IMR-90 (cell line): ENCODE measurements at regions not wholly inside any gene's neighbourhood (a gene's known extent, or its start where the extent isn't known, plus 50 kb on each side); places are given as distances from the start of the nearest gene placed in this dataset.

Source experiments
- ATAC-seq: fragments of 200-7000 bp; cut with Tn5 transposase; 2 replicates; pipeline ENCODE4 v1.9.1; 2020; ENCODE audit warnings: low read depth, mild to moderate bottlenecking, moderate library complexity
- BruUV-seq: library from RNA; stranded (reverse); fragments of 400-500 nt; replicated peaks from 2 replicates; lab custom pipeline; 2021; lab: Mats Ljungman, UMichigan
- CTCF ChIA-PET: fragments of 300-600 bp; formaldehyde crosslinking; extraction: SDS; loops from one replicate; lab custom pipeline; 2021; ENCODE audit warnings: antibody characterized with exemption; lab: Yijun Ruan, JAX
- POLR2A ChIA-PET: fragments of 300-600 bp; sonication (Branson Sonifier 250); formaldehyde crosslinking; loops from one replicate; lab custom pipeline; 2022; ENCODE audit warnings: antibody characterized with exemption; ENCODE audit not compliant: unreplicated experiment; lab: Charles Lee
- DNase-seq: peaks from one replicate; pipeline ENCODE4 v3.0.0; 2013
- H2AFZ ChIP-seq: replicated peaks from 2 replicates; pipeline ENCODE3; 2013; ENCODE audit warnings: low read length, mild to moderate bottlenecking; ENCODE audit not compliant: poor library complexity
- H2AK5ac ChIP-seq: 2 replicates; pipeline ENCODE4 v1.6.1; 2013; ENCODE audit warnings: low read depth, low read length, inconsistent platforms
- H2AK9ac ChIP-seq: replicated peaks from 2 replicates; pipeline ENCODE3; 2013; ENCODE audit warnings: mild to moderate bottlenecking, low read depth, low read length, moderate library complexity; ENCODE audit not compliant: poor library complexity
- H2BK120ac ChIP-seq: 2 replicates; pipeline ENCODE4 v1.6.1; 2013; ENCODE audit warnings: low read depth, low read length, inconsistent platforms
- H2BK15ac ChIP-seq: 3 replicates; pipeline ENCODE4 v1.6.1; 2013; ENCODE audit warnings: low read depth, low read length, inconsistent platforms
- H2BK20ac ChIP-seq: 2 replicates; pipeline ENCODE4 v1.6.1; 2013; ENCODE audit warnings: low read depth, mild to moderate bottlenecking, inconsistent platforms, low read length, moderate library complexity
- H2BK5ac ChIP-seq: 2 replicates; pipeline ENCODE4 v1.6.1; 2013; ENCODE audit warnings: mild to moderate bottlenecking, low read depth, low read length, inconsistent platforms; ENCODE audit not compliant: poor library complexity, severe bottlenecking
- H3K14ac ChIP-seq: replicated peaks from 2 replicates; pipeline ENCODE4 v1.6.1; 2013; ENCODE audit warnings: low read depth, low read length, inconsistent platforms
- H3K18ac ChIP-seq: 2 replicates; pipeline ENCODE4 v1.6.1; 2013; ENCODE audit warnings: low read depth, low read length, control low read depth
- H3K23ac ChIP-seq: 2 replicates; pipeline ENCODE4 v1.6.1; 2013; ENCODE audit warnings: low read depth, low read length, inconsistent platforms
- H3K27ac ChIP-seq: 2 replicates; pipeline ENCODE4 v1.5.1; 2013; ENCODE audit warnings: mild to moderate bottlenecking, control low read depth, low read length; ENCODE audit not compliant: insufficient read depth
- H3K27me3 ChIP-seq: 2 replicates; pipeline ENCODE4 v1.6.1; 2013; ENCODE audit warnings: low read length; ENCODE audit not compliant: control insufficient read depth, insufficient read depth
- H3K36me3 ChIP-seq: 2 replicates; pipeline ENCODE4 v1.6.1; 2013; ENCODE audit warnings: low read length, mixed read lengths; ENCODE audit not compliant: control insufficient read depth, insufficient read depth
- H3K4ac ChIP-seq: 2 replicates; pipeline ENCODE4 v1.6.1; 2013; ENCODE audit warnings: low read depth, low read length, inconsistent platforms
- H3K4me1 ChIP-seq: 2 replicates; pipeline ENCODE4 v1.6.1; 2013; ENCODE audit warnings: low read length, mixed read lengths; ENCODE audit not compliant: control insufficient read depth, insufficient read depth
- H3K4me2 ChIP-seq: 2 replicates; pipeline ENCODE4 v1.6.1; 2013; ENCODE audit warnings: low read depth, mild to moderate bottlenecking, control low read depth, low read length, moderate library complexity
- H3K4me3 ChIP-seq: 2 replicates; pipeline ENCODE4 v1.5.1; 2013; ENCODE audit warnings: low read depth, mild to moderate bottlenecking, control low read depth, low read length, moderate library complexity; ENCODE audit not compliant: insufficient read depth
- H3K56ac ChIP-seq: 2 replicates; pipeline ENCODE4 v1.6.1; 2013; ENCODE audit warnings: low read length, inconsistent platforms; ENCODE audit not compliant: insufficient read depth; ENCODE audit errors: extremely low read depth
- H3K79me1 ChIP-seq, 2 experiments: 2 replicates each; pipeline ENCODE4 v1.6.1; 2013; ENCODE audit warnings: low read length in 2 of 2, inconsistent platforms in 1 of 2, low read depth in 1 of 2
- H3K9ac ChIP-seq: 2 replicates; pipeline ENCODE4 v1.6.1; 2013; ENCODE audit warnings: low read depth, low read length, control low read depth
- H3K9me1 ChIP-seq: 2 replicates; pipeline ENCODE4 v1.6.1; 2013; ENCODE audit warnings: low read length, inconsistent platforms; ENCODE audit not compliant: insufficient read depth
- H3K9me3 ChIP-seq: 2 replicates; pipeline ENCODE4 v1.6.1; 2013; ENCODE audit warnings: low read length; ENCODE audit not compliant: control insufficient read depth, insufficient read depth
- H4K20me1 ChIP-seq: 2 replicates; pipeline ENCODE4 v1.6.1; 2013; ENCODE audit warnings: low read length, inconsistent platforms; ENCODE audit not compliant: insufficient read depth
- H4K5ac ChIP-seq: 2 replicates; pipeline ENCODE4 v1.6.1; 2013; ENCODE audit warnings: mild to moderate bottlenecking, low read depth, low read length, control low read depth
- H4K8ac ChIP-seq, 2 experiments: 2 replicates each; pipeline ENCODE4 v1.6.1; 2013; ENCODE audit warnings: low read depth in 2 of 2, low read length in 2 of 2, control low read depth in 1 of 2, inconsistent platforms in 1 of 2
- H4K91ac ChIP-seq: 2 replicates; pipeline ENCODE4 v1.6.1; 2013; ENCODE audit warnings: low read depth, low read length, inconsistent platforms; ENCODE audit not compliant: insufficient read depth
- USF2 ChIP-seq: fragments of 150-350 bp; IDR thresholded peaks from 2 replicates; pipeline ENCODE4 v1.6.1; 2017; ENCODE audit warnings: mild to moderate bottlenecking, antibody characterized with exemption, low read length, low read depth
- WGBS, 2 experiments: methylation state at CpG; one replicate each; pipeline versions ENCODE4 v1.1.5 to v1.1.7; 2013; ENCODE audit warnings: missing lambda C conversion rate in 2 of 2; ENCODE audit not compliant: insufficient read length in 1 of 2; ENCODE audit errors: extremely low coverage in 2 of 2; 5-methylcytosine and 5-hydroxymethylcytosine counted together
- dilution Hi-C: fragments of 300-500 bp; cut with HindIII; formaldehyde crosslinking; loops from one replicate; pipeline ENCODE4 v1.14.3; 2018; ENCODE audit warnings: low sequenced_read_pairs; ENCODE audit not compliant: unreplicated experiment
- in situ Hi-C: fragments of 300-500 bp; cut with MboI; formaldehyde crosslinking; loops from 3 replicates; pipeline ENCODE4 v1.14.3; 2019; ENCODE audit warnings: low sequenced_read_pairs, inconsistent platforms, mixed read lengths
- intact Hi-C: fragments of 100-400 bp; cut with micrococcal nuclease; formaldehyde crosslinking; loops from 2 replicates; pipeline ENCODE4 v1.10.0; 2022

- intact Hi-C loops: no loop called here
- no peak overlapping the region for H2AK5ac ChIP-seq
These were observed 176.7 kb upstream of the ZNF32 start for GRCh38 chr10:43825421-43825820.

More at GRCh38 chr10:43825421-43825820, 176.7 kb upstream of the ZNF32 start:
- WGBS, 2 experiments: 89% methylated on average over 11 of the region's 20 CpGs; no CpG with 5 or more reads in 1 of the 2 experiments
- DNase-seq (no peak), ATAC-seq (no peak)
- no peak overlapping the region for H3K9ac ChIP-seq
- H3K4ac ChIP-seq: no peak overlapping the region
- H2BK15ac ChIP-seq: no peak overlapping the region
- H3K9me3 ChIP-seq: peaks cover 6% of the 10 kb centered on the region; the same call in 1 of the 2 replicates
- H2BK20ac ChIP-seq: no peak overlapping the region
- H3K27me3 ChIP-seq: no peaks in the 10 kb centered on the region
- peaks cover 4% of the 10 kb centered on the region for H3K4me1 ChIP-seq
- BruUV-seq: no TSS peak
- peaks cover 6% of the 10 kb centered on the region; the same call in 1 of the 2 replicates for H3K9me1 ChIP-seq
- no peaks in the 10 kb centered on the region for H4K20me1 ChIP-seq
- no peak overlapping the region for H2AFZ ChIP-seq
- H2BK5ac ChIP-seq: no peak overlapping the region
- H4K91ac ChIP-seq: no peak overlapping the region
- ChIA-PET CTCF (no interaction called here), POLR2A (no interaction called here)
- H3K4me2 ChIP-seq: no peak overlapping the region
- no peak overlapping the region for H4K8ac ChIP-seq
- dilution Hi-C loops (no loop called here), in situ Hi-C loops (no loop called here)
- no peak overlapping the region for H3K4me3 ChIP-seq
- no peak overlapping the region for H3K14ac ChIP-seq
- H3K36me3 ChIP-seq: no peaks in the 10 kb centered on the region
- no peak overlapping the region for H3K27ac ChIP-seq
- no peak overlapping the region for H3K23ac ChIP-seq
- TF ChIP-seq USF2: no peak
- no peak overlapping the region for H3K56ac ChIP-seq
- no peak overlapping the region for H4K5ac ChIP-seq
- H3K79me1 ChIP-seq: no peaks in the 10 kb centered on the region
- no peak overlapping the region for H2BK120ac ChIP-seq
- no peak overlapping the region for H2AK9ac ChIP-seq
- H3K18ac ChIP-seq: no peak overlapping the region
